Naive B cell (primary cell): ENCODE measurements at regions not wholly inside any gene's neighbourhood (a gene's known extent, or its start where the extent isn't known, plus 50 kb on each side); places are given as distances from the start of the nearest gene placed in this dataset.

ENCODE experiments used
- ATAC-seq, 2 donors: fragments of 150-1000 bp; cut with Tn5 transposase; 2 replicates each; pipeline ENCODE4 v1.10.0; 2021; ENCODE audit warnings: low read depth in 2 of 2, mild to moderate bottlenecking in 2 of 2, moderate library complexity in 2 of 2
- DNase-seq: peaks from one replicate; pipeline ENCODE4 v3.0.0; 2022
- H3K27ac Mint-ChIP-seq, 6 donors: one replicate each; pipeline ENCODE4 v1.8.0; 2020 to 2022; ENCODE audit warnings: mild to moderate bottlenecking in 6 of 6, mixed read lengths in 6 of 6, moderate library complexity in 5 of 6, inconsistent platforms in 2 of 6
- H3K27me3 Mint-ChIP-seq, 3 donors: one replicate each; pipeline ENCODE4 v1.8.0; 2021 to 2022; ENCODE audit warnings: mixed read lengths in 3 of 3, mild to moderate bottlenecking in 1 of 3
- H3K36me3 Mint-ChIP-seq, 2 donors: one replicate each; pipeline ENCODE4 v1.8.0; 2020 to 2022; ENCODE audit warnings: mixed read lengths in 2 of 2, inconsistent platforms in 1 of 2, mild to moderate bottlenecking in 1 of 2
- H3K4me1 Mint-ChIP-seq, 3 donors: one replicate each; pipeline ENCODE4 v1.8.0; 2020 to 2022; ENCODE audit warnings: mixed read lengths in 3 of 3, inconsistent platforms in 1 of 3, mild to moderate bottlenecking in 1 of 3, moderate library complexity in 1 of 3
- H3K4me3 Mint-ChIP-seq, 8 donors: one replicate each; pipeline ENCODE4 v1.8.0; 2020 to 2022; ENCODE audit warnings: mild to moderate bottlenecking in 8 of 8, mixed read lengths in 8 of 8, moderate library complexity in 8 of 8, inconsistent platforms in 2 of 8
- H3K9me3 Mint-ChIP-seq, 7 donors: one replicate each; pipeline ENCODE4 v1.8.0; 2020 to 2022; ENCODE audit warnings: mixed read lengths in 7 of 7, mild to moderate bottlenecking in 5 of 7, inconsistent platforms in 2 of 7, moderate library complexity in 1 of 7

DNA sequence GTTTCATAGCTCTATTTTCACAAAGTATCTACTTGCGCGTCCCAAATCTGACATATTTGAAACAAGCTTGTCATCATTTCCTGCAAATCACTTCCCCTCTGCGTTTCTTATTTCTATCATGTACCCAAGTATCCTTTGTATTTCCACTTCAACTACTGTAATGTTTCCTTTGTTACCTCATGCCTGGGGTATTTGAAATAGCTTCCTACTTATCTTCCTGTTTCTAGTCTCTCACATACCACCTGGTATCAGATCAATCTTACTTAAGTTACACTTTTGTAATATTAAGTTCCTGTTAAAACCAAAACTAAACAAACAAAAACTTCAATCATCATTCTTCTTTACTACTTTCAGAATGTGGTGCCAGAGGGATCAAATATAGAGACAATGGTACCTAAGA is 93.6 kb upstream of the SMAD1 start:
- DNase-seq, result no peak

DNA sequence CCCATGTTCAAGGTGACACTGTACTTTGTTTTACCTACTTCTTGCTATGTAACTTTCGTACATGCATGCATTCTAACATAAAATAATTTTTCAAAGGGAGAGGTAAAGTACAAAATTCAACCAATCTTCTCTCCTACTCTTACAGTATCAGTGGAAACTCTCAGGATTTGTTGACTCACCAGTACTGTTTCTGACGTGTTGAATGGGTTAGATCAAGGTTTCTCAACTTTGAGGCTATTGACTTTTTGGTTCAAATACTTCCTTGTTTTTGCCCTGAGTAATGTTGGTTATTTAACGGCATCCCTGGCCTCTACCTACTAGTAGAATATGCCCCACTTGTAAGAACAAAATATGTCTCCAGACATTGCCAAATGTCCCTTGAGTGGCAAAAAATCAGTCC is 94.6 kb upstream of the SMAD1 start:
- no peak for DNase-seq
- H3K36me3 Mint-ChIP-seq, result peaks cover 5 to 8% of the 10 kb centered on the region in 2 donors
- peaks cover 2 to 18% (median 15%) of the 10 kb centered on the region in 7 donors for H3K9me3 Mint-ChIP-seq
- no peaks in the 10 kb centered on the region for H3K4me1 Mint-ChIP-seq
- peaks cover 17 to 39% (median 23%) of the 10 kb centered on the region in 3 donors for H3K27me3 Mint-ChIP-seq
- ATAC-seq, result no peak
- H3K27ac Mint-ChIP-seq, result no peak overlapping the region
- no peak overlapping the region for H3K4me3 Mint-ChIP-seq

More for the DNA sequence above, 93.6 kb upstream of the SMAD1 start:
- no peak overlapping the region for H3K27ac Mint-ChIP-seq
- peaks cover 5 to 8% of the 10 kb centered on the region in 2 donors for H3K36me3 Mint-ChIP-seq
- H3K9me3 Mint-ChIP-seq, result peaks cover 2 to 18% (median 15%) of the 10 kb centered on the region in 7 donors
- peaks cover 18 to 42% (median 26%) of the 10 kb centered on the region in 3 donors for H3K27me3 Mint-ChIP-seq
- H3K4me3 Mint-ChIP-seq, result no peak overlapping the region
- no peak for ATAC-seq
- no peaks in the 10 kb centered on the region for H3K4me1 Mint-ChIP-seq

DNA sequence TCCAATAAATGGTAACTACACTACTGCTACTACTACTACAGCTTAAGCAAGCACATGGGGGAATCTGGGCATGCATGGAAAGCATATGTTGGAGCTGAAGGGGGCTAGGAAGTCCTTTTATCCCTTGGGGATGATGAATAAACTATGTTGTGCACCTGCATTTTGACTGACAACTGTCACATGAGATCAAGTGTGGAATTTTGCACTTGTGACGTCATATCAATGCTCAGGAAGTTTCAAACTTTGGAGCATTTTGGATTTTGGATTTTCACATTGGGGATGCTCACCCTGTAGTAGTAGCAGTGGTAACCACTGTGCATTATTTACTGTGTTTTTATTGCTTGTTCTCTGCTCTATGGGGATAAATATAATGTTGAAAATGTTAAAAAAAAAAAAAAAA is 100.5 kb upstream of the SMAD1 start:
- H3K4me3 Mint-ChIP-seq, result no peak overlapping the region
- no peaks in the 10 kb centered on the region for H3K4me1 Mint-ChIP-seq
- DNase-seq (no peak), ATAC-seq (no peak)
- peaks cover 5 to 8% of the 10 kb centered on the region in 2 donors for H3K36me3 Mint-ChIP-seq
- no peak overlapping the region for H3K27ac Mint-ChIP-seq
- H3K9me3 Mint-ChIP-seq, result peaks cover 2 to 19% (median 17%) of the 10 kb centered on the region in 7 donors
- peaks cover 0 to 14% (median 3%) of the 10 kb centered on the region in 3 donors for H3K27me3 Mint-ChIP-seq

DNA sequence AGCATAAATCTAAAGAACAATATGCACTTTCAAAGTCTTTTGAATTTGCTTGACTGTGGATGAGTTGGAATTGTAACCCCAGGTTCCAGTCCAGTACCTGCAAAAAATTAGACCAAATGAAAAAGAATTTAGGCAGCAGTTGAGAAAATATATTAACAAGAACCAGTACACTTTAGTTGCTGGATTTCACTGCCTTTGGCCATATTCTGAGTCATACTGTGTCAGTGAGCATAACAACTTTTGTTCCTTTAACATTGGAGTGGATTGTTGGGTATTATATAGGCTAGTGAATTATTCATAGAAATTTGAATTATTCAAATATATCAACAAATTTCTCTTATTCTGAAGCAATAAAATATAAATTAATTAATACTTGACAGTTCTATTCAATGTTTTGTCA is 101.5 kb upstream of the SMAD1 start:
- H3K27me3 Mint-ChIP-seq, result peaks cover 3 to 9% (median 6%) of the 10 kb centered on the region in 3 donors
- no peaks in the 10 kb centered on the region for H3K4me1 Mint-ChIP-seq
- ATAC-seq (no peak), DNase-seq (no peak)
- H3K4me3 Mint-ChIP-seq, result no peak overlapping the region
- H3K36me3 Mint-ChIP-seq, result peaks cover 5 to 8% of the 10 kb centered on the region in 2 donors
- H3K27ac Mint-ChIP-seq, result no peak overlapping the region
- H3K9me3 Mint-ChIP-seq, result peaks cover 5 to 21% (median 15%) of the 10 kb centered on the region in 7 donors

DNA sequence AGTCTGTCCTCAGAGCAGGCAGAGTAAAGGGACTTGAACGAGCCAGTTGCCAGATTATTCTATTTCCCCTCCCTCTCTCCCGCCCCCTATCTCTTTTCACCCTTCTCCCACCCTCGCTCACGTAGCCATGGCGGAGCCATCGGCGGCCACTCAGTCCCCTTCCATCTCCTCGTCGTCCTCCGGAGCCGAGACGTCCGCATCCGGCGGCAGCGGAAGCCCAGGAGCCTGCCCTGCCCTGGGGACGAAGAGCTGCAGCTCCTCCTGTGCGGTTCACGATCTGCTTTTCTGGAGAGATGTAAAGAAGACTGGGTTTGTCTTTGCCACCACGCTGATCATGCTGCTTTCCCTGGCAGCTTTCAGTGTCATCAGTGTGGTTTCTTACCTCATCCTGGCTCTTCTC is 106.2 kb upstream of the SMAD1 start:
- Mint-ChIP-seq H3K4me1 (no peaks in the 10 kb centered on the region), H3K27ac (no peak overlapping the region), H3K36me3 (no peaks in the 10 kb centered on the region), H3K9me3 (peaks cover 0 to 9% (median 4%) of the 10 kb centered on the region in 7 donors), H3K4me3 (no peak overlapping the region), H3K27me3 (peaks cover 0 to 6% (median 3%) of the 10 kb centered on the region in 3 donors)
- DNase-seq (no peak), ATAC-seq (no peak)

DNA sequence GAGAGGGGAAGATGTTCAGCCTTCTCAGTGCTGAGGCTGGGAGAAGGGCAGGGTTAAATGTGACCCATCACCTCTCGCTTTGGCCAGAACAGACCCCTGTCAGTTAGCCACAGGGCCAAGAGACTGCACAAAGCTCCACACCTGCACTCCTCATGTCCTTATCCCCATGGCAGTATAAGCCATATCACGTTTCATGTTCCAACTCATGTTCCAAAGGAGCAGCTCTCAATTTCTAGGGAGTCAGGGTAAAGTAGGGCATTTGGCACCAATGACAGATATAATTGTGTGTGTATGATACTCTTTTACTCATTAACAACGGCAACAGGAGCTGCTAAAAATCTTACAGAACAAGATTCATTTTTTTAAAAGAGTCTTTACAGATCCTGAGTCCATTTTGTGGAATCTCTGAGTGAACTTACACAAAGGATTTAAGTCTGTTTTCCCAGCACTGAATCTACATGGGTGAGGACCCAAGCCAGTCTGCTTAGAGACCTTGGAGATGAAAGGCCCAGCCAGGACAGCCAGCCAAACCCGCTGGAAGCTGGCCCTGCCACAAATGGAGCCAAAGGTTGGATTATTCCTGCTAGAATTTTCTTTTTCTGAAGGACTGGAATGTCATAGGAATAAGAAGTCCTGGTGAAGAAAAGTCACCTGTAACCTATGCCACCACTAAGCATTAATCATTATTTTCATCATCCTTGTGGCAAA is 129.1 kb upstream of the SMAD1 start:
- DNase-seq, result no peak
- H3K27me3 Mint-ChIP-seq, result peaks cover 13 to 24% (median 21%) of the 10 kb centered on the region in 3 donors
- no peak for ATAC-seq
- peaks cover 0 to 12% (median 3%) of the 10 kb centered on the region in 7 donors for H3K9me3 Mint-ChIP-seq
- H3K27ac Mint-ChIP-seq, result no peak overlapping the region
- no peaks in the 10 kb centered on the region for H3K4me1 Mint-ChIP-seq
- no peak overlapping the region for H3K4me3 Mint-ChIP-seq
- no peaks in the 10 kb centered on the region for H3K36me3 Mint-ChIP-seq

DNA sequence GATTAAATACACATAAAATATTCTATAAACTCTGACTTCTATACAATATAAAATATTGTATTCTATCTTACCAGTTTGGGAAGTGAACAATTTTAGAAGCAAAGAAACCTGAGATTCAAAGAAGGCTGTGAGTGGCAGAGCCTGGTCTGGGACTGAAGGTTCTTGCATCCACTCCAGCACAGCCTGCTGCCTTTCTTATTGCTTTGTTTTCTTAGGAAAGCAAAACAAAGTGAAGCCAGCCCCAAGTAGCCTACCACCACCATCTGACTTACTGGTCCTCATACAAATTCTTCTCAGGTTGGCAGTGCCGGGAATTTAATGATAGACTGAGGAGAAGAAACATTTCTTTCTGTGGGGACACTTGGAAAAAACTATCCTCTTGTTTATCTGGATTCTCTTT is 129.7 kb upstream of the SMAD1 start:
- DNase-seq, result no peak
- H3K27ac Mint-ChIP-seq, result no peak overlapping the region
- peaks cover 13 to 22% (median 20%) of the 10 kb centered on the region in 3 donors for H3K27me3 Mint-ChIP-seq
- ATAC-seq, result no peak
- no peak overlapping the region for H3K4me3 Mint-ChIP-seq
- H3K9me3 Mint-ChIP-seq, result peaks cover 0 to 12% (median 3%) of the 10 kb centered on the region in 7 donors
- H3K36me3 Mint-ChIP-seq, result no peaks in the 10 kb centered on the region
- H3K4me1 Mint-ChIP-seq, result no peaks in the 10 kb centered on the region

DNA sequence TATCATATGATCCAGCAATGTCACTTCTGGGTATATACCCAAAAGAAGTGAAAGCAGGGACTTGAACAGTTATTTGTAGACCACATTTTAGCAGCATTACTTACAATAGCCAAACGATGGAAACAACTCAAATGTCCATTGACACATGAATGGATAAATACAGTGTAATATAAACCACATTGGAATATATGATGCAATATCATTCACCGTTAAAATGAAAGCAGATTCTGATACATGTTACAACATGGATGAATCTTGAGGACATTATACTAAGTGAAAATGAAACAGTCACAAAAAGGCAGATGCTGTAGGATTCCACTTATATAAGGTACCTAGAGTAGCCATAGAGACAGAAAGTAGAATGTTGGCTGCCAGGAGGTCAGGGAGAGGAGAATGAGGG is 130.5 kb upstream of the SMAD1 start:
- Mint-ChIP-seq H3K27me3 (peaks cover 12 to 18% (median 13%) of the 10 kb centered on the region in 3 donors), H3K27ac (no peak overlapping the region), H3K9me3 (peaks cover 0 to 12% (median 3%) of the 10 kb centered on the region in 7 donors), H3K4me1 (no peaks in the 10 kb centered on the region), H3K4me3 (no peak overlapping the region), H3K36me3 (no peaks in the 10 kb centered on the region)
- DNase-seq (no peak), ATAC-seq (no peak)

DNA sequence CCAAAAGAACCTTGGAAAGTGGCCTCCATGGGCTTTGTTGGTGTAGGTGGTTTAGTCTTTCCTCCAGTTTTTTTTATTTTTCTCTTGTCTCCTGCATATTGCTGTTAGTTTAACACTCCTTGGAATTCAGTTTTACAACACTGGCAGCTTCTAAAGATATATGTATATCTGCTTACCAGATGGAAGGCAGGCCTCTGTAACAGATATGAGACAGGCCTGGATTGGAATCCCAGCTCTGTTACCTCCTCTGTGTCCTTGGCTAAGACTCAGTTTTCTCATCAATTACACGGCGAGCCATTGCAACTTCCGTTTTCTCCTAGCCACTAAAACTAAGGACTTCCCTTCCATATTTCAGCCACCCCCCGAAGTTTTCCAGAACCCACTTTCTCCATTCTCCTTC is 133.4 kb upstream of the SMAD1 start:
- peaks cover 10 to 18% (median 13%) of the 10 kb centered on the region in 3 donors for H3K27me3 Mint-ChIP-seq
- H3K27ac Mint-ChIP-seq, result no peak overlapping the region
- H3K4me3 Mint-ChIP-seq, result no peak overlapping the region
- ATAC-seq (no peak), DNase-seq (no peak)
- no peaks in the 10 kb centered on the region for H3K4me1 Mint-ChIP-seq
- H3K9me3 Mint-ChIP-seq, result peaks cover 0 to 6% (median 0%) of the 10 kb centered on the region in 7 donors
- H3K36me3 Mint-ChIP-seq, result no peaks in the 10 kb centered on the region

DNA sequence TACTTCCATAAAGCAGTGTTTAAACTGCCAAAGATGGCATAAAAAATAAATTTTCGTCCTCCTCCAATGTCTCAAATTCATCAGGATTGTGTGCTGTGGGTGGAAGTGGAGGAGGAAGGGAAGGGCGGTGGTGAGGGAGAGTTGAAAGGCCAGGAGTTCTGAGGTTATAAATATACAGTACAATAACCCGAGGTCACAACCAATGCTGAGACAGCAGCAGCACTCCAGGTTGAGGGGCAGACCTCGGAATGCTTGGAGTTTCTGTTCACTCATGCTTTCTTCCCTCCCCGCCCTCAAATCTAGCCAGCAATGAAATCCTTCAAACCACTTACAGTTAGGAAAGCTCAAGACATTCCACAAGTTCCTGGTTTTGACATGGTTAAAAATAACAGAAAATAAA is 134.0 kb upstream of the SMAD1 start:
- Mint-ChIP-seq H3K27ac (peak overlapping the region in 1 of 6 donors; percentile 8), H3K4me1 (no peaks in the 10 kb centered on the region), H3K9me3 (peaks cover 0 to 6% (median 0%) of the 10 kb centered on the region in 7 donors), H3K4me3 (no peak overlapping the region), H3K36me3 (no peaks in the 10 kb centered on the region), H3K27me3 (peaks cover 10 to 18% (median 13%) of the 10 kb centered on the region in 3 donors)
- ATAC-seq (no peak), DNase-seq (no peak)

DNA sequence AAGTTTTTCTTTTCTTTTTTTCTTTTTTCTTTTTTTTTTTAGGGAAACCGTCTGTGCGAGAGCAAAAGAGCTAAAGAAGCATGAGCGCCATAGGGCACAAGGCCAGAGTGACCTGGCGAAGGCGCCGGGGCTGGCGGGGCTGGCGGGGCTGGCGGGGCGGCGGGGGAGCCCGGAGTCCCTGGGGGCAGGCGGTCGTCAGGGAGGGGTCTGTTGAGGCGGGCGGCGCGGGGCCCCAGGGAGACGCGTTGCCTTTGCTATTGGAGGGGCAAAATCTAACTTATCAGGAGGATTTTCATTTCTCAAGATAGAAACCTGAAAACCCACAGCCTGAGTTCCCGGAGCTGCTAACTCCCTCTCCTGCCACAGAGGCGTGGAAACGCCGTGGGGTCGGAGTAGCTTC is 135.6 kb upstream of the SMAD1 start:
- no peak overlapping the region for H3K4me3 Mint-ChIP-seq

DNA sequence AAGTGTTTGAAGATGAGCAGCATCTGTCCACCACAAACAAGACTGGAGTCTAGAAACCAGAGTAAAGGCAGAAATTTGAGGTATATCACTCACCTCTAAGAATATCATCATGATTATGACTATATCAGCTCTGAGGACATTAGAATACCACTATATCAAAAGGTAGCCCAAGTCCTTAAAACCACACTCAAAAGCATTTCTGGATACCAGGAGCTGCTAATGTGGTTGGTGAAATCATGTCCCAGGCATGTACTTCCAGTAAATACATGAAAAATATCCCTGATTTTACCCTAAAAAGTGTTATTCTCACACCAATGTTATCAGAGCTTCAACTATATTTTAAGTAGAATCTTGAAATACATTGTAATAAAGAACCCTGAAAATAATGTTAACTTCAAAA is 136.3 kb upstream of the SMAD1 start:
- ATAC-seq, result no peak
- Mint-ChIP-seq H3K36me3 (no peaks in the 10 kb centered on the region), H3K4me3 (no peak overlapping the region), H3K9me3 (peaks cover 0 to 6% (median 0%) of the 10 kb centered on the region in 7 donors), H3K27ac (no peak overlapping the region), H3K27me3 (peaks cover 6 to 18% (median 9%) of the 10 kb centered on the region in 3 donors), H3K4me1 (no peaks in the 10 kb centered on the region)
- DNase-seq, result no peak

More for the DNA sequence above, 135.6 kb upstream of the SMAD1 start:
- no peak overlapping the region for H3K27ac Mint-ChIP-seq
- H3K4me1 Mint-ChIP-seq, result no peaks in the 10 kb centered on the region
- peaks cover 6 to 18% (median 9%) of the 10 kb centered on the region in 3 donors for H3K27me3 Mint-ChIP-seq
- no peaks in the 10 kb centered on the region for H3K36me3 Mint-ChIP-seq
- H3K9me3 Mint-ChIP-seq, result peaks cover 0 to 6% (median 0%) of the 10 kb centered on the region in 7 donors
- ATAC-seq (no peak), DNase-seq (no peak)

DNA sequence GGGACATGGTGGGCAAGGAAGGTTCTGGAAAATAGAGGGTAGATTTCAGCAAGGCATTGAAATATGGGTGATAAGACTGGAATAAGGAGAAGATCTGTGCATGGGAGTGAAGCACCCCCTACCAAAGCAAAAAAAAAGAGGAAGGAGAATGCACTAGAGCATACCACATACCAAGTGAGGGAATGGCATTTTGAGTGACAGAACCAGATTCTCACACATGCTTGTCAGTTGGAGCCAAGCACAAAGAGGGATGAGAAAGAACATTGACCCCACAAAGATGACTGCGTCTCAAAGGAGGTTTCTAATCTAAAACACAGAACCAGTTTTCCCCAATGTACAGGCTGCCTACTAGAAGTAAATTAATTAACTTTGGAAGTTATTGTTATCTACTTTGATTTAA is 140.3 kb upstream of the SMAD1 start:
- H3K36me3 Mint-ChIP-seq, result no peaks in the 10 kb centered on the region
- H3K9me3 Mint-ChIP-seq, result no peaks in the 10 kb centered on the region
- ATAC-seq (no peak), DNase-seq (no peak)
- peaks cover 0 to 5% (median 0%) of the 10 kb centered on the region in 3 donors for H3K27me3 Mint-ChIP-seq
- H3K27ac Mint-ChIP-seq, result no peak overlapping the region
- no peaks in the 10 kb centered on the region for H3K4me1 Mint-ChIP-seq
- no peak overlapping the region for H3K4me3 Mint-ChIP-seq

DNA sequence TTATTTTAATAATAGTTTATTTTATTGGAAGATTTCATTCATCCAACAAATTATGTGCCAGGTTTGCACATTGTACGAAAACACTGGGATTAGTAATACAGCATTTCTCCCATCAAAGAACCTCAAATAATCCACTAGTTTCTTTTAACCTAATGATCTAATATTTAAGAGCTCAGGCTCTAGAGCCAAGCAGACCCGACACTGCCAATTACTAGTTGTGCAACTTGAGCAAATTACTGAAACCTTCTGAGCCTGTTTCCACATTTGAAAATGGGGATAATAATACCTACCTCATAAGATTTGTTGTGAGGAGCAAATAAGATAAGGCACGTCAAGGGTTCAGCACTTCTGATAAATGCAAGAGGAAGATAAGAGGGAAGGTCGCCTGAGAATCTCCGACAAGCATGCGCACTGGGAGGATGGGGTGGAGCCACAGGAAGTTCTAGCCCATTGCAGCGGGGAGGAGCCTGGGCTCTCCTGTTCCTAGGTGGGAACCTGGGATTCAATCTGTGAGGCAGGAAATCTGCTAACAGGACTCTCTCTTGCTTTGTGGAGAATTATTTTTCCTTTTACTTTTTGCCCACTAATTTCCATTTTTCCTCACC is 141.5 kb upstream of the SMAD1 start:
- no peaks in the 10 kb centered on the region for H3K4me1 Mint-ChIP-seq
- H3K9me3 Mint-ChIP-seq, result no peaks in the 10 kb centered on the region
- ATAC-seq (no peak), DNase-seq (no peak)
- peaks cover 0 to 5% (median 0%) of the 10 kb centered on the region in 3 donors for H3K27me3 Mint-ChIP-seq
- H3K27ac Mint-ChIP-seq, result no peak overlapping the region
- no peak overlapping the region for H3K4me3 Mint-ChIP-seq
- H3K36me3 Mint-ChIP-seq, result no peaks in the 10 kb centered on the region
